Prostate gland (tissue), 2 donors: ENCODE measurements at regions not wholly inside any gene's neighbourhood (a gene's known extent, or its start where the extent isn't known, plus 50 kb on each side); places are given as distances from the start of the nearest gene placed in this dataset.

Experiments used
- DNase-seq: peaks from one replicate; pipeline ENCODE4 v3.0.0-alpha.2; 2019; ENCODE audit warnings: low spot score
- H3K27ac ChIP-seq, 2 donors: fragments of 200-600 bp; sonication (generic); 2 replicates each; pipeline ENCODE4 v1.5.1; 2017 to 2019
- H3K27me3 ChIP-seq: fragments of 200-600 bp; sonication (generic); replicated peaks from 2 replicates; pipeline ENCODE4 v1.5.1; 2019; ENCODE audit not compliant: insufficient read depth
- H3K36me3 ChIP-seq, 2 donors: fragments of 200-600 bp; sonication (generic); 1 replicate in 1 of 2; 2 replicates in 1 of 2; pipeline versions ENCODE4 v1.5.1 to v1.8.1; 2017 to 2019
- H3K4me1 ChIP-seq: fragments of 200-600 bp; sonication (generic); replicated peaks from 2 replicates; pipeline ENCODE4 v1.5.1; 2019
- H3K4me3 ChIP-seq, 2 donors: fragments of 200-600 bp; sonication (generic); 2 replicates each; pipeline ENCODE4 v1.5.1; 2017 to 2019
- H3K9me3 ChIP-seq: fragments of 200-600 bp; sonication (generic); 2 replicates; pipeline ENCODE4 v1.5.1; 2017
- POLR2A ChIP-seq: fragments of 450-650 bp; IDR thresholded peaks from one replicate; pipeline ENCODE4 v1.6.1; 2016; ENCODE audit warnings: antibody characterized with exemption, mild to moderate bottlenecking
- POLR2AphosphoS5 ChIP-seq: sonication (generic); formaldehyde crosslinking; IDR thresholded peaks from one replicate; pipeline ENCODE4 v1.6.1; 2017; ENCODE audit warnings: antibody characterized with exemption
- WGBS: methylation state at CpG from one replicate; pipeline ENCODE4 v1.1.5; 2018; 5-methylcytosine and 5-hydroxymethylcytosine counted together
- intact Hi-C: fragments of 100-400 bp; cut with DNase I; formaldehyde crosslinking; loops from one replicate; pipeline ENCODE4 v1.14.2; 2022
- TF ChIP-seq, protein P1 (sequence below), 4 experiments: fragments of 200-600 bp in 2 of 4; fragments of 450-650 bp in 2 of 4; sonication (generic) in 2 of 4; IDR thresholded peaks; 1 replicate in 3 of 4; 2 replicates in 1 of 4; pipeline ENCODE4 v1.5.1; 2016 to 2019; ENCODE audit warnings: antibody characterized with exemption in 4 of 4, mild to moderate bottlenecking in 2 of 4, moderate library complexity in 2 of 4

DNA sequence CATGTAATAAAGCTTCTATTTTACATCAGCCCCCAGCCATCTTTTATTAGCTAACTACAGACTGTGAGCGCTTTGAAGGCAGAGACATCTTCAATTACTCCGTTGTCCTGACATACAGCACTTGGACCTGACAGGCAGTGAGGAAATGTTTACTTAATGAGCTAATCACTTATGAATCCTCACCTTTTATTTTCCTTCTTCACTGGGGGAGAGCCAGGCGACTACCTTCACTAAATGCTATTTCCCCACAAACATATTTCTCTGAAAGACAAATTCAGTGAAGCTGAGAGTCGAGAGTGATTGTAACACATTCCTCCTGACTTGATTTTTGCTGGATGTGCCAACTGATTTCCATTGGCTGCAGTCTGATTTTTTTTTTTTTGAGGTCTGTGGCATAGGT is 192.1 kb upstream of the CLINT1 start:
- no peaks in the 10 kb centered on the region for H3K9me3 ChIP-seq
- TF ChIP-seq, protein P1, sequence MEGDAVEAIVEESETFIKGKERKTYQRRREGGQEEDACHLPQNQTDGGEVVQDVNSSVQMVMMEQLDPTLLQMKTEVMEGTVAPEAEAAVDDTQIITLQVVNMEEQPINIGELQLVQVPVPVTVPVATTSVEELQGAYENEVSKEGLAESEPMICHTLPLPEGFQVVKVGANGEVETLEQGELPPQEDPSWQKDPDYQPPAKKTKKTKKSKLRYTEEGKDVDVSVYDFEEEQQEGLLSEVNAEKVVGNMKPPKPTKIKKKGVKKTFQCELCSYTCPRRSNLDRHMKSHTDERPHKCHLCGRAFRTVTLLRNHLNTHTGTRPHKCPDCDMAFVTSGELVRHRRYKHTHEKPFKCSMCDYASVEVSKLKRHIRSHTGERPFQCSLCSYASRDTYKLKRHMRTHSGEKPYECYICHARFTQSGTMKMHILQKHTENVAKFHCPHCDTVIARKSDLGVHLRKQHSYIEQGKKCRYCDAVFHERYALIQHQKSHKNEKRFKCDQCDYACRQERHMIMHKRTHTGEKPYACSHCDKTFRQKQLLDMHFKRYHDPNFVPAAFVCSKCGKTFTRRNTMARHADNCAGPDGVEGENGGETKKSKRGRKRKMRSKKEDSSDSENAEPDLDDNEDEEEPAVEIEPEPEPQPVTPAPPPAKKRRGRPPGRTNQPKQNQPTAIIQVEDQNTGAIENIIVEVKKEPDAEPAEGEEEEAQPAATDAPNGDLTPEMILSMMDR (IDR thresholded peaks at IDR 0.05) = no peak
- TF ChIP-seq POLR2A = no peak
- no peak for TF ChIP-seq POLR2AphosphoS5
- intact Hi-C loops = no loop called here
- no peak overlapping the region for H3K27ac ChIP-seq
- DNase-seq = no peak
- WGBS = 31% methylated on average over 4 of the region's 4 CpGs
- no peak overlapping the region for H3K4me3 ChIP-seq
- no peaks in the 10 kb centered on the region for H3K4me1 ChIP-seq
- no peaks in the 10 kb centered on the region for H3K27me3 ChIP-seq
- no peaks in the 10 kb centered on the region for H3K36me3 ChIP-seq

DNA sequence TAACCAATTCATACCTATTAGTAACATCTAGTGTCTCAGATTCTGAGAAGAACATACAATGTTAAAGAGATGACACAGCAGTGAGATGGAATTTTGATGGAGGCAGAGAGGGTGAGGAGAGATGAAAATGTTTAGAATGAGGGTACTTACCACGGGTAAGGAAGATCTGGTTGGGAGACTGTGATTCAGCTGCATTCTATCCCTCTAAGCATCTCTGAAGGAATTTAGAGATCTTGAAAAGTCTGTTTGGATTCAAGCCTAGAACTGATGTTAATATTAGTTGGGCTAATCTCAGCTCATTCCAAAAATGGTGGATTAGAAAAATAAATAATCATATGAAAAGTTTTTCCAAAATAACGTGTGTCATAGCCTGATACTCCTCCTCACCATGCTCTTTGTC is 191.5 kb upstream of the CLINT1 start:
- 35% methylated on average over 2 of the region's 2 CpGs for WGBS
- Histone ChIP-seq H3K9me3 (no peaks in the 10 kb centered on the region), H3K4me3 (no peak overlapping the region), H3K27ac (no peak overlapping the region), H3K4me1 (no peaks in the 10 kb centered on the region), H3K27me3 (no peaks in the 10 kb centered on the region), H3K36me3 (no peaks in the 10 kb centered on the region)
- TF ChIP-seq POLR2AphosphoS5 (no peak), POLR2A (no peak)
- TF ChIP-seq, protein P1 (IDR thresholded peaks at IDR 0.05) = no peak
- no peak for DNase-seq
- intact Hi-C loops = no loop called here

DNA sequence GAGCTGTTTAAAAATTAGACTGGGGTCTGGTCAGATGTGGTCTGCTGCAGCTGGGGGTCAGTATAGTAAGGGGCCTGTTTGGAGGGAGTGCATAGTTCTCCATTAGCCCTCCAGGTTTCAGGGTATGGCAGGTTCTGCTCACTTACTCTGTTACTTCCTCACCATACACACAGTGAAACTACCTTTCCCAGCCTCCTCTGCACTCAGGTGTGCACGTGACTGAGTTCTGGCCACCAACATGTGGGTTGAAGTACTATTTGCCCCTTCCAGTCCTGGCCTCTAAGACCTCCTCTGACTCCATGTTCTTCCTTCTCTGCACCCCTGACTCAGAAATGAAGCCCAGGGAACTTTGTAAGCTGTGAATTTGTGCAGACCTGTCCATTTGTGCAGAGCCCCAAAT is 190.5 kb upstream of the CLINT1 start:
- H3K27ac ChIP-seq = no peak overlapping the region
- no peaks in the 10 kb centered on the region for H3K36me3 ChIP-seq
- no peaks in the 10 kb centered on the region for H3K27me3 ChIP-seq
- no peak for DNase-seq
- 85% methylated on average over 1 of the region's 1 CpG for WGBS
- no peaks in the 10 kb centered on the region for H3K4me1 ChIP-seq
- intact Hi-C loops = no loop called here
- H3K9me3 ChIP-seq = no peaks in the 10 kb centered on the region
- TF ChIP-seq, protein P1 (IDR thresholded peaks at IDR 0.05) = no peak
- no peak for TF ChIP-seq POLR2A
- no peak for TF ChIP-seq POLR2AphosphoS5
- H3K4me3 ChIP-seq = no peak overlapping the region

DNA sequence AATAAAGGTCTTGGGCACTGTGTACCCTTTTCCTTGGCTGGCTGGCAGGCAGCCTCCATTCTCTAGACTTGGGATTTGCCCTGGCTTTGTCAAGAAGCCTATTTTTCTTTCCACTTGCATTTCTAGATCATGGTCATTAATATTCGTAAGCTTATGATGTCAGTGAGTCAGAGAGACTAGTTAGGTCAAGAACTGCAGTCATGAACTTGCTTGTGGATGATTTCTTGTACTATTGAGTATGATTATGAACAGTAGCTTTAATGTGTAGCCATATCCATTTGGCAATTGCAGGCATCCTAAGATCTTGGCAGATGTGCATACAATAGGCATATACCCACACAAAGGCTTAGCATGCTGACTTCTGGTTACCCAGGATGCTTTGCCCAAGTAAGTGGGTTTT is 186.8 kb upstream of the CLINT1 start:
- H3K27me3 ChIP-seq = no peaks in the 10 kb centered on the region
- 91% methylated on average over 1 of the region's 1 CpG for WGBS
- no peak overlapping the region for H3K4me3 ChIP-seq
- TF ChIP-seq POLR2AphosphoS5 (no peak), POLR2A (no peak)
- TF ChIP-seq, protein P1 (IDR thresholded peaks at IDR 0.05) = no peak
- intact Hi-C loops = no loop called here
- DNase-seq = no peak
- no peaks in the 10 kb centered on the region for H3K9me3 ChIP-seq
- H3K36me3 ChIP-seq = no peaks in the 10 kb centered on the region
- no peak overlapping the region for H3K27ac ChIP-seq
- H3K4me1 ChIP-seq = no peaks in the 10 kb centered on the region

DNA sequence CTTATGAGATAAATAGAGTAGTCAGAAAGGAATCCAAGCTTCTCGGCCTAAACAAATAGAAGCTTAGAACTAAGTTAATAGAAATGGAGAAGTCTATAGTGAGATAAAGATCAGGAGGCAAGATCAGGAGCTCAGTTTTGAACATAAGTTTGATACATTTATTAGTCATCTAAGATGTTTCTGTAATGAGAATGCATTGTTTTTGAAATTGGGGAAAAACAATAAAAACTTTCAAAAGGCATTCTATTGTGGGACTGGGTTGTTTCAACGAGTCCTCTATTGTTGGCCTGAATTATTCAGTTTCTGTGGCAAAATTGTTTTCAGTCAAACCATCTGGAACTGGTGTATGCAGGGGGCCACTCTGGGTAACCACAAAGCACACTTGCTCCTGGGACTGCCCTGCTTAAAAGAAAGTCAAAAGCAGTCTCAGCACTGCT is 181.0 kb upstream of the CLINT1 start:
- intact Hi-C loops = no loop called here
- Histone ChIP-seq H3K27ac (no peak overlapping the region), H3K27me3 (no peaks in the 10 kb centered on the region), H3K36me3 (no peaks in the 10 kb centered on the region), H3K4me3 (no peak overlapping the region), H3K9me3 (no peaks in the 10 kb centered on the region), H3K4me1 (no peaks in the 10 kb centered on the region)
- WGBS = 27% methylated on average over 2 of the region's 2 CpGs
- no peak for TF ChIP-seq POLR2AphosphoS5
- DNase-seq = no peak
